ENCODE measurements at regions not wholly inside any gene's neighbourhood (a gene's known extent, or its start where the extent isn't known, plus 50 kb on each side); places are given as distances from the start of the nearest gene placed in this dataset.

- no peak overlapping the region for H3K9ac ChIP-seq (ENCODE audit: extremely low read depth, insufficient read length, low read length)
- Mint-ChIP-seq H3K4me1 (peaks cover 4 to 6% of the 10 kb centered on the region in 2 experiments), H3K36me3 (ENCODE audit: insufficient read depth in 1 of 3, low read depth in 3 of 3) (peaks cover 0 to 23% (median 5%) of the 10 kb centered on the region in 3 experiments; a peak in 3 of 7 replicates), H3K4me3 (no peak overlapping the region), H3K27ac (no peak overlapping the region), H3K9me3 (peaks cover 13 to 14% of the 10 kb centered on the region in 2 experiments), H3K27me3 (ENCODE audit: low read depth) (no peaks in the 10 kb centered on the region)
- DNase-seq, result no peak
- H3K79me1 ChIP-seq (ENCODE audit: insufficient read depth, low read depth, low read length, poor library complexity, severe bottlenecking), result no peaks in the 10 kb centered on the region
- no peaks in the 10 kb centered on the region for H3K27me3 ChIP-seq (ENCODE audit: insufficient read depth, low read length)
- no peak overlapping the region for H2AK5ac ChIP-seq (ENCODE audit: insufficient read length, low read length)
- no peak overlapping the region for H2AFZ ChIP-seq (ENCODE audit: low read length)
- no peak overlapping the region for H3K23ac ChIP-seq (ENCODE audit: insufficient read length, low read depth, low read length)
- no peak overlapping the region for H3K14ac ChIP-seq (ENCODE audit: insufficient read depth, low read length)
- no peaks in the 10 kb centered on the region for H3K79me2 ChIP-seq (ENCODE audit: insufficient read depth, low read length)
- H3K4me1 ChIP-seq (ENCODE audit: insufficient read depth, low read length), result no peaks in the 10 kb centered on the region; the same call in 1 of the 2 replicates
- no peak overlapping the region for H2BK12ac ChIP-seq (ENCODE audit: insufficient read length, low read depth, low read length)
- H4K5ac ChIP-seq (ENCODE audit: insufficient read length, low read depth, low read length), result no peak overlapping the region
- no CpG with 5 or more reads among the region's 2 CpGs for WGBS (ENCODE audit: extremely low coverage, insufficient read length, low lambda C conversion rate)
- no peak overlapping the region for H3T11ph ChIP-seq (ENCODE audit: low read length)
- no peak overlapping the region for H2BK20ac ChIP-seq (ENCODE audit: low read depth, low read length, poor library complexity, severe bottlenecking)
- H3K56ac ChIP-seq (ENCODE audit: insufficient read length, low read depth, low read length), result no peak overlapping the region
- no peaks in the 10 kb centered on the region for H3K9me3 ChIP-seq (ENCODE audit: control insufficient read depth, low read depth, low read length)
- H4K91ac ChIP-seq (ENCODE audit: insufficient read length, low read depth, low read length), result no peak overlapping the region
- H2BK15ac ChIP-seq (ENCODE audit: low read depth, low read length), result no peak overlapping the region
- no peak overlapping the region for H2BK120ac ChIP-seq (ENCODE audit: low read depth, low read length, poor library complexity, severe bottlenecking)
- no peak overlapping the region for H3K4me2 ChIP-seq (ENCODE audit: insufficient read depth, insufficient read length, low read length)
- H3K18ac ChIP-seq (ENCODE audit: insufficient read length, low read depth, low read length), result no peak overlapping the region
- TF ChIP-seq CTCF (conservative IDR thresholded peaks at IDR 0.05), result no peak
- no peak overlapping the region for H3K27ac ChIP-seq (ENCODE audit: insufficient read length, low read depth, low read length)
- H4K20me1 ChIP-seq (ENCODE audit: control insufficient read depth, insufficient read depth, insufficient read length), result no peaks in the 10 kb centered on the region
- H2BK5ac ChIP-seq (ENCODE audit: insufficient read length, low read length), result no peak overlapping the region
- no peak overlapping the region for H4K8ac ChIP-seq (replicated peaks; ENCODE audit: insufficient read length, low read depth, low read length)
- H3K23me2 ChIP-seq (ENCODE audit: insufficient read length, low read depth, low read length, poor library complexity, severe bottlenecking), result no peaks in the 10 kb centered on the region
- no peak overlapping the region for H3K4ac ChIP-seq (ENCODE audit: low read depth, low read length)
These were observed 229.2 kb downstream of the EPM2A start for GRCh38 chr6:145506136-145506535.

All from H9 (cell line).